Coronary artery (tissue), 2 donors: ENCODE measurements at regions not wholly inside any gene's neighbourhood (a gene's known extent, or its start where the extent isn't known, plus 50 kb on each side); places are given as distances from the start of the nearest gene placed in this dataset.

Experiments used
- DNase-seq: peaks from one replicate; pipeline ENCODE4 v3.0.0-alpha.2; 2017; ENCODE audit warnings: low spot score
- H3K27ac ChIP-seq, 2 donors: fragments of 200-600 bp; sonication (generic); one replicate each; pipeline ENCODE4 v1.5.1; 2016 to 2019
- H3K4me3 ChIP-seq: fragments of 200-600 bp; sonication (generic); 2 replicates; pipeline ENCODE4 v1.5.1; 2016; ENCODE audit warnings: mild to moderate bottlenecking, moderate library complexity
- TF ChIP-seq, protein P1 (sequence below): fragments of 200-600 bp; sonication (generic); IDR thresholded peaks from one replicate; pipeline ENCODE4 v1.5.1; 2019; ENCODE audit warnings: antibody characterized with exemption

DNA sequence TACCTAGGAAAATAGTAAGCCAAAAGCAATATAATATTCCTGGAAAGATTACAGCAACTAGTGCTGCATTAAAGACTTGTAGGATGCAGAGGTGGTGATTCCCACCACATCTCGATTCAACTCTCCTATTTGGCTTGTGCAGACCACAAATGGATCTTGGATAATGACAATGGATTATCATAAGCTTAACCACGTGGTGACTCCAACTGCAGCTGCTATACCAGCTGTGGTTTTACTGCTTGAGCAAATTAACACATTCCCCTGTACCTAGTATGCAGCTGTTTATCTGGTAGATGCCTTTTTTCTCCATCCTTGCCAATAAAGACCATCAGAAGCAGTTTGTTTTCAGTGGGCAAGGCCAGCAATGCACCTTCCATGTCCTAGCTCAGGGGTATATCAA, 542.7 kb upstream of the ADGRL4 start:
- TF ChIP-seq, protein P1, sequence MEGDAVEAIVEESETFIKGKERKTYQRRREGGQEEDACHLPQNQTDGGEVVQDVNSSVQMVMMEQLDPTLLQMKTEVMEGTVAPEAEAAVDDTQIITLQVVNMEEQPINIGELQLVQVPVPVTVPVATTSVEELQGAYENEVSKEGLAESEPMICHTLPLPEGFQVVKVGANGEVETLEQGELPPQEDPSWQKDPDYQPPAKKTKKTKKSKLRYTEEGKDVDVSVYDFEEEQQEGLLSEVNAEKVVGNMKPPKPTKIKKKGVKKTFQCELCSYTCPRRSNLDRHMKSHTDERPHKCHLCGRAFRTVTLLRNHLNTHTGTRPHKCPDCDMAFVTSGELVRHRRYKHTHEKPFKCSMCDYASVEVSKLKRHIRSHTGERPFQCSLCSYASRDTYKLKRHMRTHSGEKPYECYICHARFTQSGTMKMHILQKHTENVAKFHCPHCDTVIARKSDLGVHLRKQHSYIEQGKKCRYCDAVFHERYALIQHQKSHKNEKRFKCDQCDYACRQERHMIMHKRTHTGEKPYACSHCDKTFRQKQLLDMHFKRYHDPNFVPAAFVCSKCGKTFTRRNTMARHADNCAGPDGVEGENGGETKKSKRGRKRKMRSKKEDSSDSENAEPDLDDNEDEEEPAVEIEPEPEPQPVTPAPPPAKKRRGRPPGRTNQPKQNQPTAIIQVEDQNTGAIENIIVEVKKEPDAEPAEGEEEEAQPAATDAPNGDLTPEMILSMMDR: no peak
- DNase-seq: no peak
- H3K27ac ChIP-seq: no peak overlapping the region
- H3K4me3 ChIP-seq: no peak overlapping the region

DNA sequence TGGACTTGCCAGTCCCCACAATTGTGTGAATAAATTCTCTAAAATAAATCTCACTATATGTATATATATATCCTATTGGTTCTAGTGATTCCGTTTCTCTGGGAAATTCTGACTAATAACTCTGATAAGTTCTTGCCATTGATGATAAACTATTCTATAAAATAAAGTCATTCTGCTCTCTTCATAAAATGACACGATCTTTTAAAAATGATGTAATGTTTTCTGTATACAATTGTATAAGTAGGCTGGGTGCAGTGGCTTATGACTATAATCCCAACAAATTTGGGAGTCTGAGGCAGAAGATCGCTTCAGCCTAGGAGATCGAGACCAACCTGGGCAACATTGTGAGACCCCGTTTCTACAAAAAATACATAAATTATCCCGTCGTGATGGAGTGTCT, 541.0 kb upstream of the ADGRL4 start:
- TF ChIP-seq, protein P1: no peak
- no peak overlapping the region for H3K4me3 ChIP-seq
- no peak overlapping the region for H3K27ac ChIP-seq
- DNase-seq: no peak

GRCh38 chr1:79543394-79543793, 536.9 kb upstream of the ADGRL4 start:
- Histone ChIP-seq H3K27ac (no peak overlapping the region), H3K4me3 (no peak overlapping the region)
- no peak for DNase-seq
- TF ChIP-seq, protein P1: no peak

DNA sequence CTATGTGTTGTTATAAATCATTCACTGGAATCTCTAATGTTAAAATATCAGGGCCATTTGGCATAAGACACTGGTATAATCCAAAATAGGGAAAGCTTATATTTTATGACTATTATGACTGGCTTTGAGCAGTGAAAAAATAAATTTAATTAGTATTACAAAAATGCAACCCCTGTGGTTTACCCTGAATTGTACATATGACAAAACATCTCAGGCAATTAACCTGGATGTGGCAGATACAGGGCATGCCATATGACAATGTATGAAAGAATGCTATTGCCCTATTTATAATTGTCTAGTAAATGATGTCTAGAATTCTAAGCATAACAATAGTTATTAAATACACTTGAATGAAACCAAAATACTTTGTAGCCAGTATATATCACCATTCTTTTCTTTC, 532.5 kb upstream of the ADGRL4 start:
- no peak for DNase-seq
- Histone ChIP-seq H3K4me3 (no peak overlapping the region), H3K27ac (no peak overlapping the region)
- TF ChIP-seq, protein P1: no peak

DNA sequence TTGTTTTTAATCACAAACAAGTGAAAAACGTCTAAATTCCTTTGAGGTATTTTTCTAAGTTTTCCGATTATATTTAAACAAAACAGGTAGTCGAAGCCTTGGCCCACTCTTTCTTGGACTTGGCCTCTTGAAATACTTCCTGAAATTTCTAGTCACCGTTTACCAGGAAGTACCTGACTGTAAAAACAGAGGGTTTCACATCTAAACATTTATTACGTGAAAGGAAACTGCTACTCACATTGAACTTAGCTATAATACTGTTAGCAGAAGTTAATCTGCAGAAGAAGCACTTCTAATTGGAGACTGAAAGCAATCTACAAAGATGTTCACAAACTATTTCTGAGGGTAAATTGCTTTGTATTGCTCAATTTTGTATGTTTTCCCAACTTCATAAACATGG, 526.0 kb upstream of the ADGRL4 start:
- TF ChIP-seq, protein P1: no peak
- Histone ChIP-seq H3K27ac (no peak overlapping the region), H3K4me3 (no peak overlapping the region)
- DNase-seq: no peak

- TF ChIP-seq, protein P1: no peak
- no peak for DNase-seq
- H3K27ac ChIP-seq: no peak overlapping the region
- H3K4me3 ChIP-seq: no peak overlapping the region
These were observed 525.3 kb upstream of the ADGRL4 start for GRCh38 chr1:79531790-79532189.

DNA sequence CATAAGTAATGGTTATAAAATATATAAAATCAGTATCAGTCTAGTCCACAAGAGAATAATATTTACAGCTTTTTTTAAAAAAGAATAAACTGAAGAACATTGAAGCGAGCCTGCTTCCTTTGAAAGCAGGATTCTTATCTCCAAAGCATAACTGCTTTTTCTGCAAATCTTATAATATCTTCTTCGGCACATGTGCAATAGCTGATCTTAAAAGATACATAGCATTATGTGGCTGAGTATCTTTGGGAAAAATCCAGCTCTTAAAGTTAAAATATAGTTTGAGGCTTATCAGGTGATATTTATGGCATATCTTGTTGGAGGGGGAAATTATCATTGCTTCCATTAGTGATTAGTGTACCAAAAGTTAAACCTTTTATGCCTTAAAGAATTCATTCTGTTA, 523.9 kb upstream of the ADGRL4 start:
- no peak overlapping the region for H3K4me3 ChIP-seq
- no peak for DNase-seq
- TF ChIP-seq, protein P1: no peak
- no peak overlapping the region for H3K27ac ChIP-seq
